ENCODE measurements at regions not wholly inside any gene's neighbourhood (a gene's known extent, or its start where the extent isn't known, plus 50 kb on each side); places are given as distances from the start of the nearest gene placed in this dataset.

DNA sequence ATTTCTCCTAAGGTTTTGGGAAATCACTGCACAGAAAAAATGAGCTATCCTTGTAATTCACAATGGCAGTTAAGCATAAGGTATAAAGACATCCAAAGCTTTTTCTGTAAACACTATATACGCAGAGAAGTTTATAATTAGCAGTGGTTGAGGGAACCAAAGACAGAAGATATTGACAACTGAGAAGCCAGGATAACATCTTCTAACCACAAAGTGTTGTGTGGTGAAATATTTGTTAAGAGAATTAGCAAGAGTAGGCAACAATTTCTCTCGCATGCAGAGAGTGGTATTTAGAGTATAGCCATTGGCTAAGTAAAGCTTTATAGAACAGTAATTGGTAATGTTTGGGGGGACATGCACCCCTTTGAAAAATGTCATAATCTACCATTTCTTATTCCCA, 123.7 kb upstream of the USP15 start:
- TF ChIP-seq, protein P1, sequence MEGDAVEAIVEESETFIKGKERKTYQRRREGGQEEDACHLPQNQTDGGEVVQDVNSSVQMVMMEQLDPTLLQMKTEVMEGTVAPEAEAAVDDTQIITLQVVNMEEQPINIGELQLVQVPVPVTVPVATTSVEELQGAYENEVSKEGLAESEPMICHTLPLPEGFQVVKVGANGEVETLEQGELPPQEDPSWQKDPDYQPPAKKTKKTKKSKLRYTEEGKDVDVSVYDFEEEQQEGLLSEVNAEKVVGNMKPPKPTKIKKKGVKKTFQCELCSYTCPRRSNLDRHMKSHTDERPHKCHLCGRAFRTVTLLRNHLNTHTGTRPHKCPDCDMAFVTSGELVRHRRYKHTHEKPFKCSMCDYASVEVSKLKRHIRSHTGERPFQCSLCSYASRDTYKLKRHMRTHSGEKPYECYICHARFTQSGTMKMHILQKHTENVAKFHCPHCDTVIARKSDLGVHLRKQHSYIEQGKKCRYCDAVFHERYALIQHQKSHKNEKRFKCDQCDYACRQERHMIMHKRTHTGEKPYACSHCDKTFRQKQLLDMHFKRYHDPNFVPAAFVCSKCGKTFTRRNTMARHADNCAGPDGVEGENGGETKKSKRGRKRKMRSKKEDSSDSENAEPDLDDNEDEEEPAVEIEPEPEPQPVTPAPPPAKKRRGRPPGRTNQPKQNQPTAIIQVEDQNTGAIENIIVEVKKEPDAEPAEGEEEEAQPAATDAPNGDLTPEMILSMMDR (conservative IDR thresholded peaks at IDR 0.05) = no peak
- no peak for TF ChIP-seq EZH2 (IDR thresholded peaks at IDR 0.05; ENCODE audit: low read depth)
